Testis (tissue), 2 donors: ENCODE measurements at regions not wholly inside any gene's neighbourhood (a gene's known extent, or its start where the extent isn't known, plus 50 kb on each side); places are given as distances from the start of the nearest gene placed in this dataset.
"Not testable (repeated sequence)": the region's sequence is repeated elsewhere in the genome, so short reads cannot be mapped to it uniquely, and the experiment has no call there.

ENCODE experiments used
- DNase-seq: peaks from one replicate; pipeline ENCODE4 v3.0.0-alpha.2; 2019
- H3K27ac ChIP-seq, 2 donors: fragments of 200-600 bp; sonication (generic); one replicate each; pipeline ENCODE4 v1.5.1; 2019
- H3K27me3 ChIP-seq: fragments of 200-600 bp; sonication (generic); one replicate; pipeline ENCODE4 v1.5.1; 2019
- H3K36me3 ChIP-seq: fragments of 200-600 bp; sonication (generic); one replicate; pipeline ENCODE4 v1.5.1; 2017; ENCODE audit warnings: low read depth; ENCODE audit errors: missing control alignments
- H3K4me1 ChIP-seq: fragments of 200-600 bp; sonication (generic); one replicate; pipeline ENCODE4 v1.5.1; 2019
- H3K4me3 ChIP-seq, 2 donors: fragments of 200-600 bp; sonication (generic); one replicate each; pipeline ENCODE4 v1.5.1; 2017 to 2019
- H3K9me3 ChIP-seq: fragments of 200-600 bp; sonication (generic); one replicate; pipeline ENCODE4 v1.5.1; 2017
- POLR2A ChIP-seq: fragments of 450-650 bp; IDR thresholded peaks from one replicate; pipeline ENCODE4 v1.6.1; 2017; ENCODE audit warnings: antibody characterized with exemption, mild to moderate bottlenecking, moderate library complexity
- WGBS, 2 donors: methylation state at CpG; one replicate each; pipeline ENCODE4 v1.1.5; 2018; 5-methylcytosine and 5-hydroxymethylcytosine counted together
- intact Hi-C: fragments of 100-400 bp; cut with DNase I; formaldehyde crosslinking; loops from one replicate; pipeline ENCODE4 v1.15.1; 2023; ENCODE audit warnings: low total_unique reads
- TF ChIP-seq, protein P1 (sequence below), 3 experiments: fragments of 450-650 bp in 2 of 3; fragments of 200-600 bp in 1 of 3; sonication (generic) in 1 of 3; IDR thresholded peaks; one replicate each; pipeline ENCODE4 v1.5.1; 2016 to 2019; ENCODE audit warnings: antibody characterized with exemption in 3 of 3, mild to moderate bottlenecking in 2 of 3, moderate library complexity in 1 of 3

DNA sequence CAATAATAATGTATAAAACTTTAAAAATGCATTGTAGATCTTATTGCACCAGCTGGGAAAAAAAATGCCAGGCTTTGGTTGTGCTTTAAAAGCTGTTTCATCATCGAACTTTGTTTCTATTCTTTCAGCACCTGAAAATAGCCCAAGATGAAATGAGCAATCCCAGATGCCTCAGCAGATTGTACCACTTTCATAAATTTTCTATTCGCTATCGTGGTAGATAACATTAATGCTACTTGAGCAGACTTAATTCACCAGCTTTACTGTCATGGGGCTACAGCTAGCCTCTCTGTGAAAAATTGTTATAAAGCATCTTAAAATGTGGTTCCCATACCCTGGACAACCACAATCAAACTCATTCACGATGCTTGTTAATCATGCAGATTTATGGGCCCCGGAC lies 599.6 kb upstream of the HS3ST1 start:
- intact Hi-C loops = no loop called here
- no peaks in the 10 kb centered on the region for H3K4me1 ChIP-seq
- no peak for DNase-seq
- H3K27me3 ChIP-seq = no peaks in the 10 kb centered on the region
- TF ChIP-seq, protein P1, sequence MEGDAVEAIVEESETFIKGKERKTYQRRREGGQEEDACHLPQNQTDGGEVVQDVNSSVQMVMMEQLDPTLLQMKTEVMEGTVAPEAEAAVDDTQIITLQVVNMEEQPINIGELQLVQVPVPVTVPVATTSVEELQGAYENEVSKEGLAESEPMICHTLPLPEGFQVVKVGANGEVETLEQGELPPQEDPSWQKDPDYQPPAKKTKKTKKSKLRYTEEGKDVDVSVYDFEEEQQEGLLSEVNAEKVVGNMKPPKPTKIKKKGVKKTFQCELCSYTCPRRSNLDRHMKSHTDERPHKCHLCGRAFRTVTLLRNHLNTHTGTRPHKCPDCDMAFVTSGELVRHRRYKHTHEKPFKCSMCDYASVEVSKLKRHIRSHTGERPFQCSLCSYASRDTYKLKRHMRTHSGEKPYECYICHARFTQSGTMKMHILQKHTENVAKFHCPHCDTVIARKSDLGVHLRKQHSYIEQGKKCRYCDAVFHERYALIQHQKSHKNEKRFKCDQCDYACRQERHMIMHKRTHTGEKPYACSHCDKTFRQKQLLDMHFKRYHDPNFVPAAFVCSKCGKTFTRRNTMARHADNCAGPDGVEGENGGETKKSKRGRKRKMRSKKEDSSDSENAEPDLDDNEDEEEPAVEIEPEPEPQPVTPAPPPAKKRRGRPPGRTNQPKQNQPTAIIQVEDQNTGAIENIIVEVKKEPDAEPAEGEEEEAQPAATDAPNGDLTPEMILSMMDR (IDR thresholded peaks at IDR 0.05) = no peak
- TF ChIP-seq POLR2A = no peak
- 54 to 68% methylated on average over 5 of the region's 5 CpGs for WGBS, 2 donors
- H3K4me3 ChIP-seq = no peak overlapping the region
- no peaks in the 10 kb centered on the region for H3K9me3 ChIP-seq
- no peaks in the 10 kb centered on the region for H3K36me3 ChIP-seq
- H3K27ac ChIP-seq = no peak overlapping the region

DNA sequence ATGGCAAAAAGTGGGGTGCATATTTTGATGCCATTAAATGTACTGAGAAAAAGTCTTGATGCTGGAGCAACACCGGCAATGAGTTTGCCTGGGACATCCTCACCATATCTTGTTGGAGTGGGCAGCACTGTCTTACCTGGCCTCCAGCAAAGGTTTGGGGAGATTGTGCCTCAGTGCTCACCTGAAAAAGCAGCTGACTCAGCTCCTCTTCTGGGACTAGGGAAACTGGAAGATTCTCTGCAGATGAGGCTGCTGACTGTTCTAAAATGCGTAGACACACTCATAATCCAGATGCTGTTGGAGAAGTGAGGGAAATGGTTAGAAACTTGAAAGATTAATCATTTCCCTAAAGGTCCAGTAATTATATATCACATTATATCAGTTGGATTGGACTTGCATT lies 593.7 kb upstream of the HS3ST1 start:
- no peaks in the 10 kb centered on the region for H3K4me1 ChIP-seq
- 93 to 95% methylated on average over 2 of the region's 2 CpGs for whole genome bisulfite sequencing, 2 donors
- intact Hi-C loops = no loop called here

DNA sequence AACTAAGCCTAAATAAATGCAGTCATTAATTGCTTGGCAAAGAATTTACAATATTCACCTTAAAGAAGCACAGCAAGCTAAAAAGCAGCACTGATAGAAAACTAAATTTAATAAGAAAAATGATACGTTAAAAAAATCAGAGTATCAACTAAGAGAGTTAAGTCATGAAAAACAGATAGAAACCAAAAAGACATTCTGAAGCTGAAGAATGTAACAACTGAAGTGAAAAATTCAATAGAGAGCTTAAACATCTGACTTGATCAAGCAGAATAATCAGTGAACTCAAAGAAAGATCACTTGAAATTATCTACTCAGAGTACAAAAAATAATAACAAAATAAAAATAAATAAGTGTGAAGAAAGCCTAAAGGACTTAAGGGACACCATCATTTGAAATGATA lies 588.0 kb upstream of the HS3ST1 start:
- Histone ChIP-seq H3K9me3 (no peaks in the 10 kb centered on the region), H3K4me1 (no peaks in the 10 kb centered on the region), H3K4me3 (no peak overlapping the region), H3K27ac (no peak overlapping the region), H3K27me3 (no peaks in the 10 kb centered on the region), H3K36me3 (no peaks in the 10 kb centered on the region)
- DNase-seq = no peak
- intact Hi-C loops = no loop called here
- 96 to 98% methylated on average over 1 of the region's 1 CpG for WGBS, 2 donors
- TF ChIP-seq, protein P1 (IDR thresholded peaks at IDR 0.05) = no peak
- no peak for TF ChIP-seq POLR2A

More for the DNA sequence above, 593.7 kb upstream of the HS3ST1 start:
- H3K27ac ChIP-seq = no peak overlapping the region
- no peaks in the 10 kb centered on the region for H3K27me3 ChIP-seq
- H3K36me3 ChIP-seq = no peaks in the 10 kb centered on the region
- no peak for DNase-seq
- H3K9me3 ChIP-seq = no peaks in the 10 kb centered on the region
- H3K4me3 ChIP-seq = no peak overlapping the region
- TF ChIP-seq, protein P1 (IDR thresholded peaks at IDR 0.05) = no peak
- TF ChIP-seq POLR2A = no peak

DNA sequence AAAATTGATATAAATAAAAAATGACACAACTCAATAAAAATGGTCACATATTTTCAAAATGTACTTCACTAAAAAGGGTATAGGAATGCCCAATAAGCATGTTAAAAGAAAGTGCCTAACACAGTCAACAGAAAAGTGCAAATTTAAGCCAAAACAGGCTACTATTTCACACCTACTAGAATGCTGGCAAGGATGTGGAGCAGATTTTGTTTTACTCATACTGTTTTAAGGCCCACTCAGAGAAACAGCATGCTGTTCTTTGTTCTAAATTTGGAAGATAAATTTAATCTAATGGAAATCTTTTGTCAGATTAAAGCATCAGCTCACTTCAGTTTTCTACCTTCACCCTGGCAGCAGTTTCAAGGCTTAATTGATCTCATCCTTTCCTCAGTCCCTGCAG lies 576.8 kb upstream of the HS3ST1 start:
- intact Hi-C loops = no loop called here
- DNase-seq = no peak
- H3K36me3 ChIP-seq = no peaks in the 10 kb centered on the region
- H3K4me1 ChIP-seq = no peaks in the 10 kb centered on the region
- no peak overlapping the region for H3K4me3 ChIP-seq
- H3K9me3 ChIP-seq = no peaks in the 10 kb centered on the region
- TF ChIP-seq, protein P1 (IDR thresholded peaks at IDR 0.05) = no peak
- TF ChIP-seq POLR2A = no peak
- H3K27ac ChIP-seq = no peak overlapping the region
- no peaks in the 10 kb centered on the region for H3K27me3 ChIP-seq

DNA sequence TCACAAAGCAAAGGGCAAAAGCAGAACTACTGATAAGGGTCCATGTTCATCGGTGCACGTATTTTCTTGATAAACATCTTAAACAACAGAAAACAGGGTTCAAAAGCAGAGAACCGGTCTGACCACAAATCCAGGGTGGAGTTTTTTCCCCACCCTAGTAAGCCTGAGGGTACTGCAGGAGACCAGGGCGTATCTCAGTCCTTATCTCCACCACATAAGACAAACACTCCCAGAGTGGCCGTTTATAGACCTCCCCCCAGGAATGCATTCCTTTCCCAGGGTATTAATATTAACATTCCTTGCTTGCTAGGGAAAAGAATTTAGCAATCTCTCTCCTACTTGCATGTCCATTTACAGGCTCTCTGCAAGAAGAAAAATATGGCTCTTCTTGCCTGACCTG lies 567.9 kb upstream of the HS3ST1 start:
- H3K27ac ChIP-seq, H3K4me1 ChIP-seq: not testable (repeated sequence)
- WGBS, 2 donors = 88 to 93% methylated on average over 5 of the region's 5 CpGs

More for the DNA sequence above, 567.9 kb upstream of the HS3ST1 start:
- H3K27me3 ChIP-seq, H3K4me3 ChIP-seq, DNase-seq, H3K9me3 ChIP-seq, intact Hi-C loops, H3K36me3 ChIP-seq: not testable (repeated sequence)
